ENCODE measurements at regions not wholly inside any gene's neighbourhood (a gene's known extent, or its start where the extent isn't known, plus 50 kb on each side); places are given as distances from the start of the nearest gene placed in this dataset.
"Not testable (repeated sequence)": the region's sequence is repeated elsewhere in the genome, so short reads cannot be mapped to it uniquely, and the experiment has no call there.

DNA sequence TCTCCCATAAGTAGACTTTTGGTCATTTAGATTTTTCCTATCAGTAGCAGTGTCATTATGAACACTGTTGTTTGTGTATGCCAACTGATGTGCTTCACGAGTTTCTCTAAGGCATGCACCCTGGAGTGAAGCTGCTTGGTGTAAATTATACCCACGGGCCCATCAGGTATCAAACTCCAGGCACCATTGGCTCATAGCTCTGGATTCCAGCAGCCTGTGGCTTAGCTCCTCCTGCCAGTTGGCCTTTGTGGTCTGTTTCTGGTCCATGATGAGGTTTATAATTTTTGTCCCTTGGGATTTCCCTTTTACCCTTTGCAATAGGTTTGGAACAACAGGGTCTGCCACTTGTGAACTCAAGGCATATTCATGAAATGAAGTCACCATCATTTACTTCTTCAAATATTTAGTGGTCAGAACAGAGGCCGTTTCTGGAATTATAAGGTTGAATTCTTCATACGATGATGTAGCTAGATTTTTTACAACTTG, 350.5 kb downstream of the PRL start:
- DNase-seq (ENCODE audit: low read depth in 4 of 4, low spot score in 3 of 4), result no peak

DNA sequence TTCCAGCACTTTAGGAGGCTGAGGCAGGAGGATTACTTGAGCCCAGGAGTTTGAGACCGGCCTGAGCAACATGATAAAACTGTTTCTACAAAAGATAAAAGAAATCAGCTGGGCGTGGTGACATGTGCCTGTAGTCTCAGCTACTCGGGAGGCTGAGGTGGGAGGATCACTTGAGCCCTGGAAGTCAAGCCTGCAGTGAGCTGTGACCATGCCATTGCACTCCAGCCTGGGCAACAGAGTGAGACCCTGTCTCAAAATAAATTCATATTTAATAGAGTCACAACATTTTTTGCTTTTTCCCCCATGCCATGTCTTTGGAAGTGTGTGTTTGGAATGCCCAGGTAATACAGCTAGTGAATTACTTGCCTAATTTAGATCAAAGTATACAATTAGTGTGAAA, 349.6 kb downstream of the PRL start:
- DNase-seq (ENCODE audit: low read depth in 4 of 4, low spot score in 3 of 4), result not testable (repeated sequence)

DNA sequence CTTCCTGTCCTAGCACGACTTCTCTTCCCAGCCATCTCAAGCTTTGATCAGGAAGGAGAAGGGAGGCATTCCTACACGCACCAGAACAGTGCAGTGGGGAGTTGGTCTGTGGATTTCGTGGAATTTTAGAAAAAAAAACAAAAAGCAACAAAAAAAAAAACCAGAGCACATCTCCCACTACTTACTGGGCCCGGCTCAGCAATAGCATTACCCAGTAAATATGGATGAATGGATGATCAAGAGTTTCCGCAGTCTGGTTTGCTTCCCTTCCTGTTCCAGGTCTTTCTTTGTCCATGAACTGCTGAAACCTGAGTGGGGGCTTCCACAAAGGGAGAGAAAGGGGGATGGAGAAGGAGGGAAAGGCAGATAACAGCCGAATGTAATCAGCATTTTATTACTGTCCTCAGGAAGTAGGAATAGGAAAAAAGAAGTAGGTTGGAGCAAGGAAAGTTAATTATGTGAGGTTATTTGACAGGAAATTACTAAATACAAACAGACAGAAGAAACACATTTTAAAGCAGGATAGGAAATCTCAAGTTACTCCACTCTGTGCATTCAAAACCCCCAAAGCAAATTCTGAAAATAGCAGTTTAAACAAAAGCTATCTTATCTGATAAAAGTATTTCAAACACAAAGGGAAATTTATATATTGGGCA, 349.0 kb downstream of the PRL start:
- DNase-seq (ENCODE audit: low read depth in 4 of 4, low spot score in 3 of 4), result no peak

DNA sequence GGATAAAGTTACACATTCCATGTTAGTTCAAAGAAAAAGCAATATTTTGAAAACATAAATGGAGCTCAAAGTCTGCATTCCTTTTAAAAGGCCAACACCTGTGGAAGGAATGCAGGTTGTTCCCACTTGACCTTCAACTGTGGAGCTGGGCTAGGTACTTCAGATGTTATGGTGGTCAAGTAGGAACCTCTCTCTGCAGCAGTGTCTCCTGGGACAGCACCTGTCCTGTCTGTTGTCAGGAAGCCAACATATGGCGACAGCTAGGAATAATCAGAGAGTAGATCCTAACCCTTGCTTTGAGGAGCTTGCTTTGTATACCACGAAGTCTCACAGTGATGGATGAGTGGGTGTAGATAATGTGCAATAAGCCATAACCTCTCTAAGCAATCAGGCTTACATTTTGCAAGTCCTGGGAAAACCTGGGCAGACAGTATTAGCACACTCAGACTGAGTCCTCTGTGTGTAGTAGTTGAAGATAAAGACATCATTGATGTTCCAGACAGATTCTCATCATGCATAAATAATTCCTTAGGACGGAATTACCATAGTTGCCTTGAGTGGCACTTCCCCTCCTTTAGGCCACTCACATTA, 347.5 kb downstream of the PRL start:
- no peak for DNase-seq (ENCODE audit: low read depth in 4 of 4, low spot score in 3 of 4)

DNA sequence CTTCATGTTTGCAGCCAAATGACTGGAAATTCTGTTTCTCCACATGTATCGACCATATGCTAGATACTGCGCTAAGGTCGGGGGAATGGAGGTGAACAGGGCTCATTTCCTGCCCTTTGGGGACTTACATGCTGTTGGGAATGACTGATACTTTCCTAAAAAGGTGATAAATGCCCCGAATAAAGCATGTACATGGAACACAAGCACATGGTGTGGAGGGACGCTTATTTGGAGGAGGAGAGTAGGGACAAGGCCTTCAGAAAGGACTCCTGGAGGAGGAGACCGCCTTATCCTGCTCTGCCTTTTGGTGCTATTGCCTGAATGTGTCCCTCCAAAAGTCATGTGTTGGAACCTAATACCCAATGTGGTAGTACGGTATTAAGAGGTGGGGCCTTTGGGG, 344.5 kb downstream of the PRL start:
- no peak for DNase-seq (ENCODE audit: low read depth in 4 of 4, low spot score in 3 of 4)

DNA sequence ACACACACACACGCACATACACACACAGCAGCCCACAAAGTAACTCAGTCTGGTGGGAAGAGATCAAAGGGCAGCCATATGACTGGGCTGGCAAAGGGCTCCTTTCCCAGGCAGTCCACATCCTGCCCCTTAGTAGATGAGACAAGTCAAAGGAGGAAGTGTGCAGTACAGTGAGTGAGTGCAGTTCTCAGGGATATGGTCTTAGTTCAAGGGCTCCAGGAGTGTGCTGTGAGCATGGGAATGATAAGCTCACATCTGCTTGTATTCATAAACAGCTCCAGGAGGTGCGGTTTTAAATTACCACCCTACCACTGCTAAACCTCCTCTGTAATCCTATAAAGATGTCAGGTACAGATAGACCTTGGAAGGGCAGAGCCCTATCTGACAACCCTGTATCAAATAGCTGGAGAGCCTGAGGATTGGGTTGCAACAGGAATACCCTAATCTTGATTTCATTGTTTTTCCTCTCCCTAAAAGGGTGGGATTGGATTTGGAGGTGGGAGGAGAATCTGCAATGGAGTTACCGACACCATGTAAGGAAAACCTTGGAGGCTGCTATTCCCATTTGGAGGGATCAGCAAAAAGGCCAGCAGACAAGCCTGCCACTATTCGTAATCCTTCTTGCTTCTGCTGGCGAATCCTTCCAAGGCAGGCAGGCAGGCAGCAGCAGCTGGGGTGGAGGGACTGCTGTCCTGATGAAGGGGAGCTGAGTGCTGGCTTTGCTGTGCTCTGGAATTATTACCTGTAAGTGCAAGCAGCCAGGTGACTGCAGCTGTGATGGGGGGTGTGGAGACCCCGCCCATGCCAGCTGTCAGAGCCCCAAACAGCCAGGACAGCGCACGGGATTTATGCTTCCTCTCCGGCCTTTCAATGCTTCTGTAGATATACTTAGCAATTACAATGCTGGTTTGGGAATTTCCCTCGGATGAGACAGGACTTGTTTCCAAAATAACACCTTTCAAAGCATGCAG, 342.7 kb downstream of the PRL start:
- no peak for DNase-seq (ENCODE audit: low read depth in 4 of 4, low spot score in 3 of 4)

DNA sequence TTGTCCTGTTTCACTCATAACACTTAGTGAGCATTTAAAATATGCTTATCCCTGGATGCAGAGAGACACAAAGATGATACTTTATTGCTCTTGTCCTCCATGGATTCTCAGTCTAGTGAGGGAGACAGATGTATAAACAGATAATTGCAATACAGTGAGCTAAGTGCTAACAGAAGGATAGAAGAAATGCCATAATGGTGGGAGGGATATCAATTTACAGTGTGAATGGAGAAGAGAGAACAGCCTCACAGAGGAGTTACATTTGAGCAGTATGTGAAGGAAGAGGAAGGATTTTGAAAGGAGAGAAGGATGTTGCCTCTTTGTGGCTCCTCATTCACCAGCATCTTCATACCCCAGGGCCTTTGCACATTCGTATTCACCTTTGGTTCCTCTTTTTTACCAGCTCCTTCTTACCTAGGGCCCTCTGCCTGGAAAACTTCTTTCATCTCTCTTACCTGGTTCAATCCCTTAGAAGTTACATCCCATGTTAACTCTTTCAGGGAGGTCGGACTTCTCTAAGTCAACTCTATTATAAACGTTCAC, 341.7 kb downstream of the PRL start:
- DNase-seq (ENCODE audit: low read depth in 4 of 4, low spot score in 3 of 4), result no peak

DNA sequence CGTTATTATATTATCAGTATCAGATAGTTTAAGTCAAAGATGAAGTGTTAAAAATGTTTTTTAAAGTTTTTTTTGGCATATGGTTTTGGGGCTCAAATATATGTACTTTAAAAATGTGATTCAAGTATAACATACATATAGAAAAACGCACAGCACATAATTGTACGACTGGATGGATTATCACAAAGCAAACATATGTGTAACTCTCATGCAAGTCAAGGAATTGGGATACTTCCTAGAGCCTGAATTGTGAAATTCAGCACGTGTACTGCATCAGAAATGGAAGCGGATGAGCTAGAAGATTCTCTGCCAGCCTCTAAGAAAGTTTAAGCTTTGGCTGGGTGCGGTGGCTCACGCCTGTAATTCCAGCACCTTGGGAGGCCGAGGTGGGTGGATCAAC, 340.9 kb downstream of the PRL start:
- no peak for DNase-seq (ENCODE audit: low read depth in 4 of 4, low spot score in 3 of 4)

DNA sequence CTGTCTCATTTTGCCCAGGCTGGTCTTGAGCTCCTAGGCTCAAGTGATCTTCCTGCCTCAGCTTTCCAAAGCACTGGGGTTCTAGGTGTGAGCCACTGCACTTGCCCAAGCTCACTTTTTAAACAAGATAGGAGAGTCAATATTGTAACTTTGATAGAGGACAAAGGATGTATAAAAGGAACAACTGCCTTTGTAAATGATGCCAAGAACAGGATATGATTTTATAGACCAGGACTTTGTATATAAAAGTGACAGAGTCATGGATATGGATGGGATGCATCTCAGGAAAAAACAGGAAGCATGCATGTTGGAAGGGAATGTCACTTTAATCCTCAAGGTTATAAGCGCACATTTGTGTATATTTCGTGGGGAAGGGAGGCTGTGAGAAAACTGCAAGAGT, 338.4 kb downstream of the PRL start:
- no peak for DNase-seq (ENCODE audit: low read depth in 4 of 4, low spot score in 3 of 4)

DNA sequence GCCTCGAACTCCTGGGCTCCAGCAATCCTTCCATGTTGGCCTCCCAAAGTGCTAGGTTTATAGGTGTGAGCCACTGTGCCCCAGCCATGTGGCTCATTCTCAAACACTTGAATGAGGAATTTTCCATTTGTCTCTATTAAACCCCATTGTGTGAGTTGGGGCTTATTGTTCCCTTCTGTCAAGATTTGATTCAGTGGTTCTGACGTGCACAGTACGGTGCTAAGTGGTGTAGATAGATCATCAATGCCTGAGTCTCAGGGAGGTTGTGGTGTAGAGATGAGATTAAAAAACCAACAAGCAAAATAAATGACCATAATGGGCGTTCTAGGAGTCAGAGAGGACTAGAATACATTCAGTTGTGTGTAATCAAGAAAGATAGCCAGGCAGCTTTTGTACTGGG, 335.6 kb downstream of the PRL start:
- DNase-seq (ENCODE audit: low read depth in 4 of 4, low spot score in 3 of 4), result no peak

DNA sequence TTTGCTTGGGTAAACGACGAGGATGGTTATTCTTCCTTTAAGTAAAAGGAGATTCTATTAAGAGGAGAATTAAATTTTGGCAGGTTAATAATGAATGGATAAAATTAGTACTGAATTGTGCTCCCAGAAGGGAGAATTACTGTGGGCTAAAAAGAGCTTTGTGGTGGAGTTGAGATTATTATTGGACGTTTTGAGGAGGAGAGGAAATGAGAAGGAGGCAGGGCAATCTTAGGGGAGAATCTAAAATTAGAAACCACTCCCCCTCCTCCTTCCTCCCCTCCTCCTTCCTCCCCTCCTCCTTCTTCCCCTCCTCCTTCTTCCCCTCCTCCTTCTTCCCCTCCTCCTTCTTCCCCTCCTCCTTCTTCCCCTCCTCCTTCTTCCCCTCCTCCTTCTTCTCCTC, 331.8 kb downstream of the PRL start:
- no peak for DNase-seq (ENCODE audit: low read depth in 4 of 4, low spot score in 3 of 4)

DNA sequence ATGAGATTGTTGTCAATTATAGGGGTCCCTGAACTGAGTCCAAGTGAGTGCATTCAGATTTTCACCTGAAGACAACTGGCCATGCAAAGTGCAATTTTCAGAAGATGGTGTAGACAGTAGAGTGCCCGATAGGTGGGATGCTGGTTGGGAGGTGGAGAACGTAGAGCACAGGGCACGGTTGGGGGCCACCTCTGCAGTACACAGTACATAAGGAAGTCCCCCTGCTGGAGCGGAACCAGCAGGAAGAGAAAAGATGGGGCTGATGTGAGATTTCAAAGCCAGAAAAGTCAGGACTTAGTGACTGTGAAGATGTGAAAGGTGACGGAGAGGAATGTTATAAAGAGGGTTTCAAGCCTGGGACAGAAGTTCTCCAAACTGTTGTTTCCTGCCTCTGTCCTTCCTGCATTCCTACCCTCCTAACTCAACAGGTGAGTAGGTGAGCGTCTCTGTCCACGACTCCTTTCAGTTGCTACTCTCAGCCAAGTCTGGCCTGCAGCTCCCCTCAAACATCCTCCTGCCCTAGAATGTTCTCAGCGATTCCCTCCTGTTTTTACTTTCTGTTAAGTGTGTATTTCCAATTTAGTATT, 330.8 kb downstream of the PRL start:
- DNase-seq (ENCODE audit: low read depth in 4 of 4, low spot score in 3 of 4), result no peak

DNA sequence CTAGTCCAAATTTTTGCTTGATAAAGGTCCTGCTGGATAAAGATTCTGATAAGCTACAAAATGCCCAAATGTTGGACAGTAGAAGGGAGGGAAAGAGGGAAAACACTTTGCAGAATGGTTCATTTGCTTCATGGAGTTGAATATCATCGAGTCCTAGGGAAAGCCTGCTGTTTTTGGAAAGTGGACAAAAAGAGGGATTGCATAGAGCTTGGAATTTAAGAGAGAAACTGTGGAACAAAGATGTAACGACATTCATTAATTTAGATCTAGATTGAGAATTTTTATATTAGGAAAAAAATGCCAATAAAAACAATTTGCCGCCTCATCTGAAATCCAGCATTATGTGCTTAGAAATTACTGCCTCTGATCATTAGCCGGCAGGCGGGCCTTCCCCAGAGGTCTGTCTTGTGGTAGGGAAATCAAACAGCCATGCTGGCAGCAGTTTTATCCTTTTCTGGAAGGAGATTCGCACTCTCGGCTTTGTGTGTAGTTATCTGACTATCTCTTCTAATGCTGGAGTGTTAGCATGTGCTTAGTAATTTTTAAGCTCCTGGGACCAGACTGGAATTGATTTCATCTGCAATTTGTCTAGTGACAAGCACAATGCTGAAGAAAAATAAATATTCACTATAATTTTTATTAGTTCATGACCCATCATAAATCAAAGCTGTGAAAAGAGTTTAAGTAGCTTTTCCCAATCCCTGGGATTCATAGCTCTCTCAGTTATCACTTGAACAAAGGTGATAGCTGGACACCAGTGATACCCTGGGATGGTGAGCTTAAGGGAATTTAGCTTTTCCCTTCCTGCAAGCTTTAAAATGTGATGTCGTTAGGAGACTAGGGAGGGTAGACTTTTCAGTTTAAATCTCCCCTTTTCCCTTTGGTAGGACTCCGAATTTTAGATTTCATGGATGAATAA, 329.5 kb downstream of the PRL start:
- DNase-seq (ENCODE audit: low read depth in 4 of 4, low spot score in 3 of 4), result no peak

DNA sequence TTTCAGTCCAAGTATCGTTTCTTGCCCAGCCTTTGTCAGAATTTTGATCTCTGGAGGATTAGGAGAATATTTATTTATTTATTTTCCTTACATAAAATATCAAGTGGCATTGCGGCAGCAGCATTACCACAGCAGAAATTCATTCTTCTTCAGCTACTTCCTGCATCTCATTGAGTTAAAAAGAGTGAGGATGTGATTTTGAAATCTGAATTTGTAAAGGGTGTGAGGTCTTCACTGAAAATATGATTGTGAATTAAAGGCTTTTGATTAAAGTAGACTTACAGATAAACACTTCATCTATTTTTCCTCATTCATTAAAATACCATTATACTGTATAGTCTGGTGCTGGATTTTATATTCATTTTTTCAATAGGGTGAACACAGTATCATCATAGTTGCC, 328.4 kb downstream of the PRL start:
- DNase-seq (ENCODE audit: low read depth in 4 of 4, low spot score in 3 of 4), result no peak

DNA sequence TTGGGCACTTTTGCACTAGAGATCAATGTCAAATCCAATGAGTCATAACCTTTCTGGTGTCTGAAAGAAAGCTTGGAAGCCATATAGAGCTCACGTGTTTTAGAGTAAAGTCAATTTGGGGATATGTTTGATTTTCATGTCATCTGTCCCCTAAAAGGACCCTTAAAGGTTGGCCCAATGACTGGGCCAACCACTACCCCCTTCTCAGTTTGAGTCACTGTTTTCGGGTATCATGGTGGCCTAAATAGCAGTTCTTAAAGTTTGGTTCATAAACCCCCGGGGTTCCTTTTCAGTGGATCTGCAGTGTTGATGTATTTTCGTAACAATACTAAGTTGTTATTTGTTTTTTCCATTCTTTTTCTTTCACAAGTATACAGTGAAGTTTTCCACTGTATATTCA, 327.6 kb downstream of the PRL start:
- DNase-seq (ENCODE audit: low read depth in 4 of 4, low spot score in 3 of 4), result no peak

DNA sequence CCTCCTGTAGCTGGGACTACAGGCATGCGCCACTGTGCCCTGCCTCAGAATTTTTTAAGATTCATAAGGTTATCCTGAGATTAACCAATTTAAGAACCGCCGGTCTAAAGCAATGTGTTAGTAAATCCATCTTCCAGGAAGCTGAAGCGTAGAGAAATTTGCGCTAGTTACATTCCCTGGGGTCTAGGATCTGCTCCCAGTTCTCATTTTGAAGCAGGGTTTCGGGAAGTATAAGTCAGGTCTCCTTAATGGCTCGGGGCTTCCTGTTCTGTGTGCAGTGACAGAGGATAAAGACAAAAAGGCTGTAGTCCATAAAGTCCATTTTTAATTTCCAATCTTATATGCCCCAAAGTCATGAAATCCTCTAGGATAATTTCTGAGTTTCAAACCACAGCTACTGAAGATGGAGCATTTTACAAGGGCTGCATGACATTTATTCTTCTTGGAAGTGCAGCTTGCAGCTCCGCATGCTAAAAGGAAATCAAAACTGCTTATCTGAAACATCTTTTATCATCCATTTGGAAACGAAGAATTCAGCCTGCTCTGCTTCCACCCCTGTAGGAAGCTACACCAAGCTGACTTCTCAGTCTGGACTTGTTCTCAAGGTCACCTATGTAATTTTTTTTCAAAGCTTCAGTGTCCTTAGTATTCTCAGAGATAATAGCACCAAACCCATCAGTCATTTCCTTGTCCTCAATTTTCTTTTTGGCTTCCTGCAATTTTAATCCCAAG, 326.1 kb downstream of the PRL start:
- DNase-seq (ENCODE audit: low read depth in 4 of 4, low spot score in 3 of 4), result no peak

DNA sequence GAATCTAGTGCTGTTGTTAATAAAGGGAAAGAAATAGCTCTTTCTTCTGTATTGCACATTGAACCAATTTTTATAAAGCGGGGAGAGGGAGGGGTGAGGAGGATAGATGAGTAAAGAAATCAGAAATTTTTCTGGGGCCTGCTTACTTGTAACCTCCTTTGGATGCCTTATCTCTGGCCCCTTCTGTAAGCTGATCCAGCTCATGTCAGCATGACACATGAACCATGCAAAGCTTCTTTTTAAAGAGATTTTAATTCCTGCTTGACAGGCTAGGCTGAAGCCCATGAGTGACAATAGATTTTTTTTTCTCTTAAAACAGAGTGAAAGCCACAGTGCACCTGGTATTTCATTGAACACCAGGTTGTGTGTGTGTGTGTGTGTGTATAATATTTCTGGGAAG, 325.3 kb downstream of the PRL start:
- no peak for DNase-seq (ENCODE audit: low read depth in 4 of 4, low spot score in 3 of 4)

DNA sequence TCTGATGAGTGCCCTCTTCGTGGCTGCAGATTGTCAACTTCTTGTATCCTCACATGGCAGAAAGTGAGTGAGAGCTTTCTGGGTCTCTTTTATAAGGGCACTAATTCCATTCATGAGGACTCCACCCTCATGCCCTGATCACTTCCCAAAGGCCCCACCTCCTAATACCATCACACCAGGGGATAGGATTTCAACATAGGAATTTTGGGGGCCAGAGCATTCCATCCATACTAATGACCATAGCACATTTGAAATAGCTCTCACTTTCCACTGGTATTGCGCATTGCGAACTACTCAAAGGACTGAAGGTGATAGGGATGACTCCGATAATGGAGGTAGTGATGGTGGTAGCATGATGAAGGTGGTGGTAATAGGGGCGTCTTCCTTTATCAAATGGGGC, 324.3 kb downstream of the PRL start:
- no peak for DNase-seq (ENCODE audit: low read depth in 4 of 4, low spot score in 3 of 4)

DNA sequence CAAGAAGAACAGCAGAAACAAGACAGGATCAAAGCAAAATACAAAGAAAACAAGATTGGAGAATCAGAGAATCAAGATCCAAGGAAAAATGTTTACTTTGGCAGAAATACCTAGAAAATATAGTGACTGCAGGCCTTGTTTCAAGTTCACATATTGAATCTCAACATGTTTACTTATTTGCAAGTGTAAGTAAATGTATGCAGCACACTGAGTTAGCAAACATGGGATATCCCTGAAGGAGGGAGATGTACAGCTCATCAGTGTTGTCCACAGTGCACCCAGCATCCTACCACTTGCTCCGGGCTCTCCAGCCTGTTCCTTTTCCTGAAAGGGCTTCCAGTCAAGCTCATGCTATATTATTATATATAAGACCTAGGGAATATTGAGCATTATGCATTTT, 319.5 kb downstream of the PRL start:
- no peak for DNase-seq (ENCODE audit: low read depth in 4 of 4, low spot score in 3 of 4)
